ENCODE measurements at regions not wholly inside any gene's neighbourhood (a gene's known extent, or its start where the extent isn't known, plus 50 kb on each side); places are given as distances from the start of the nearest gene placed in this dataset.

DNA sequence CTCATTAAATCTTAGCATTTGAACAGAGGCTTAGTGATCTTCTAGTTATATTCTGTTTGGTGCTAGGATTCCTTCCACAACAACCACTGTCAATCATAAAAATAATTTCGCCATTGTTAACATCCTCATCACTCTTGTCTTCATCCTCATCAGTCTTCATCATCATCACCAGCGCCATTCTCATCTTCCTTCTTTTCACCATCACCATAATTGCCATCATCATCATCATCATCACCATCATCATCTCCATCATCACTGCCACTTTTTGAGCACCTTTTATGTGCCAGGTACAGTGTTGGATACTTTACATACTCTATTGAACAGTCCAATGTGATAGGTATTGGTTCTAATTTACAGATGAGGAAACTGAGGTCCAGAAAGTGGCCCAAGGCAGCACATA is 245.7 kb downstream of the PTPRU start:
- Histone ChIP-seq H3K27me3 (ENCODE audit: control insufficient read depth in 1 of 2, insufficient read depth in 2 of 2, low read length in 2 of 2) (peaks cover 0 to 13% of the 10 kb centered on the region in 2 donors), H3K4me3 (ENCODE audit: low read depth in 1 of 2, low read length in 2 of 2) (no peak overlapping the region), H3K4me1 (ENCODE audit: insufficient read depth, low read length) (no peaks in the 10 kb centered on the region), H3K27ac (ENCODE audit: low read depth, low read length) (no peak overlapping the region), H3K36me3 (ENCODE audit: insufficient read depth, low read length) (no peaks in the 10 kb centered on the region), H3K9ac (ENCODE audit: low read length) (no peak overlapping the region), H3K9me3 (ENCODE audit: low read length) (no peaks in the 10 kb centered on the region)

DNA sequence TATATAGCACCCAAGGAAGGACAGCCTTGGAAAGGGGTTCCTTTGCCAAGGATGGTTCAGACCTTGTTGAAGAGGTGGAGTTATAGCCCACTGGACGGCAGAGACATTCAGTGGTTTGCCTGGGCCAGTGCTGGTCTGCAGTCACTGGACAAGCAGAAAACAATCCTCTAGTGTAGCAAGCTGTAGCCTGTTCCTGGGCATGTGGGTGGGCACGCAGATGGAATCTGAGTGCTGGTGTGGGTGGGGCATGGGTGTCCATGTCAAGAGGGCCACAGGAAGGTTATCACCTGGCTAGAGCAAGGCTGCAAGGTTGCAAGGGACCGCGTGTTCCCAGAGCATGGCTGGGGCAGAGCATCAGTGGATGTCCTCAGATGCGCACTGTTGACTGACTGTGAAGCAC is 244.7 kb downstream of the PTPRU start:
- H3K27me3 ChIP-seq (ENCODE audit: control insufficient read depth in 1 of 2, insufficient read depth in 2 of 2, low read length in 2 of 2), result peaks cover 0 to 13% of the 10 kb centered on the region in 2 donors
- no peaks in the 10 kb centered on the region for H3K36me3 ChIP-seq (ENCODE audit: insufficient read depth, low read length)
- no peaks in the 10 kb centered on the region for H3K4me1 ChIP-seq (ENCODE audit: insufficient read depth, low read length)

DNA sequence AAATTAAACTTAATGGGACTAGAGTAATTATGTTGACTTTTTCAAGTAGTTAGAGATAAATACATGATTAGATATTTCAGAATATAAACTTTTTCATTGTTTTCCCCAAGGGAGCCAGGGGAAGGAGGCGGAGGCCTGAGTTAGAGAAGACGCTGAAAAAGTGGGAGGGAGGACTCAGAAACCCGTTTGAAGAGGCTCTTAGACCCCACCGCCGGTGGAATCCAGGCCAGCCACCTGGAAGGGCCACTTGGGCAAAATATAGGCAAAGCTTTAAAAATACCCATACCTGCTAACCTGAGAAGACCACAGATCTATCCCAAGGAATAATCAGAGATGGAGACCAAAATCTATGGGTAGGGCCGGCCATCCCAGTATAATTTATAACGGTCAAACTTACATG is 242.6 kb downstream of the PTPRU start:
- Histone ChIP-seq H3K27me3 (ENCODE audit: control insufficient read depth in 1 of 2, insufficient read depth in 2 of 2, low read length in 2 of 2) (peaks cover 0 to 10% of the 10 kb centered on the region in 2 donors), H3K4me3 (ENCODE audit: low read depth in 1 of 2, low read length in 2 of 2) (no peak overlapping the region), H3K9me3 (ENCODE audit: low read length) (no peaks in the 10 kb centered on the region), H3K36me3 (ENCODE audit: insufficient read depth, low read length) (no peaks in the 10 kb centered on the region), H3K27ac (ENCODE audit: low read depth, low read length) (no peak overlapping the region), H3K4me1 (ENCODE audit: insufficient read depth, low read length) (no peaks in the 10 kb centered on the region), H3K9ac (ENCODE audit: low read length) (no peak overlapping the region)

More for the DNA sequence above, 244.7 kb downstream of the PTPRU start:
- H3K9me3 ChIP-seq (ENCODE audit: low read length), result no peaks in the 10 kb centered on the region
- no peak overlapping the region for H3K27ac ChIP-seq (ENCODE audit: low read depth, low read length)
- H3K4me3 ChIP-seq (ENCODE audit: low read depth in 1 of 2, low read length in 2 of 2), result no peak overlapping the region
- H3K9ac ChIP-seq (ENCODE audit: low read length), result no peak overlapping the region

DNA sequence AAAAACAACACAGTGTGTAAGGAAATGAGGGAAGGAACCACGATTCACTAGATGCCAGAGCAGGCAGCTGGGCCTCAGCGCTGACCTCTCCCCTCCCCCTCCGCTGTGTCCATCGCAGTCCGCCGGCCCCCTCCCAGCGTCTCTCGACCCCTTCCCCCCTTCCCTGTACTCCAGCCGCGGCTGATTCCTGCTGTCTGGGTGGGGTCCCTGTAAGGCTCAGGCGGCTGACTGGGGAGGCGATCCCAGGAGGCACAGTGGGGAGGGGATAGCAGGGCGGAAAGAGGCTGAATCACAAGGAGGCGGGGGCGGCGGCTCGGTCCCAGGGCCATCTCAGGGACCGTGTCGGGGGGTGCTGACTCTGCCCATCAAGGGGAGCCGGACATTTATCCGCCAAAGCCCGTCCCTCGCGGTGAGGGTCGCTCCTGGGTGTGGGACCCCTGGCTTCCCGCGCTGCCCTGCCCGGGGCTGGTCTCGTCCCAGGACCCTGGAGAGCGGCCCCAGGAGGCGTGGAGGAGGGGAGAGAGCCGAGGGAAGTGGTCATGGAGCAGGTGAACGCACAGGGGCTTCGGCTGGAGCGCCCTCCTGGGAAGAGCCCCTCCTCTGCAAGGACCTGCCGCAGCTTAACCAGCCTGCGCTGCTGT is 241.9 kb downstream of the PTPRU start:
- no peaks in the 10 kb centered on the region for H3K36me3 ChIP-seq (ENCODE audit: insufficient read depth, low read length)
- H3K27ac ChIP-seq (ENCODE audit: low read depth, low read length), result no peak overlapping the region
- H3K9ac ChIP-seq (ENCODE audit: low read length), result no peak overlapping the region
- H3K27me3 ChIP-seq (ENCODE audit: control insufficient read depth in 1 of 2, insufficient read depth in 2 of 2, low read length in 2 of 2), result peaks cover 0 to 10% of the 10 kb centered on the region in 2 donors
- H3K9me3 ChIP-seq (ENCODE audit: low read length), result no peaks in the 10 kb centered on the region
- no peaks in the 10 kb centered on the region for H3K4me1 ChIP-seq (ENCODE audit: insufficient read depth, low read length)
- H3K4me3 ChIP-seq (ENCODE audit: low read depth in 1 of 2, low read length in 2 of 2), result no peak overlapping the region

DNA sequence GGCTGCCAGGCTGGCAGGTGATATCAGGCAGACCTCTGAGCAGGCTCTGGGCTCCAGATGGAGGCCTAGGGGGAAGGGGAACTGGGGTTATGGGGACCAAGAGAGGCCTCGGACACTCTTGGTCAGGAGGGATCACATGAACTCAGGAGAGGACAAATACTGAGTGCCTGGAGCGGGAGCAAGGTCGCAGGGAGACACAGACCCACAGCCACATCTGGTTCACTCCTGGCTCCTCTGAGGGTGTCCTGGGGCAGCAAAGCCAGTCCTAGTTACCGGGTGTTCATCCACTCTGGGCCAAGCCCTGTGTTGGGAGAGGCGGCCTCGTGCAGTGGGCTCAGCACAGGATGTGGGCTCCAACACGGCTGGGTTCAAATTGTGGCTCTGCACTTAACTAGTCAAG is 239.0 kb downstream of the PTPRU start:
- H3K27me3 ChIP-seq (ENCODE audit: control insufficient read depth in 1 of 2, insufficient read depth in 2 of 2, low read length in 2 of 2), result peaks cover 0 to 10% of the 10 kb centered on the region in 2 donors
- no peaks in the 10 kb centered on the region for H3K4me1 ChIP-seq (ENCODE audit: insufficient read depth, low read length)
- no peak overlapping the region for H3K9ac ChIP-seq (ENCODE audit: low read length)
- no peak overlapping the region for H3K27ac ChIP-seq (ENCODE audit: low read depth, low read length)
- no peaks in the 10 kb centered on the region for H3K36me3 ChIP-seq (ENCODE audit: insufficient read depth, low read length)
- H3K4me3 ChIP-seq (ENCODE audit: low read depth in 1 of 2, low read length in 2 of 2), result no peak overlapping the region
- no peaks in the 10 kb centered on the region for H3K9me3 ChIP-seq (ENCODE audit: low read length)

DNA sequence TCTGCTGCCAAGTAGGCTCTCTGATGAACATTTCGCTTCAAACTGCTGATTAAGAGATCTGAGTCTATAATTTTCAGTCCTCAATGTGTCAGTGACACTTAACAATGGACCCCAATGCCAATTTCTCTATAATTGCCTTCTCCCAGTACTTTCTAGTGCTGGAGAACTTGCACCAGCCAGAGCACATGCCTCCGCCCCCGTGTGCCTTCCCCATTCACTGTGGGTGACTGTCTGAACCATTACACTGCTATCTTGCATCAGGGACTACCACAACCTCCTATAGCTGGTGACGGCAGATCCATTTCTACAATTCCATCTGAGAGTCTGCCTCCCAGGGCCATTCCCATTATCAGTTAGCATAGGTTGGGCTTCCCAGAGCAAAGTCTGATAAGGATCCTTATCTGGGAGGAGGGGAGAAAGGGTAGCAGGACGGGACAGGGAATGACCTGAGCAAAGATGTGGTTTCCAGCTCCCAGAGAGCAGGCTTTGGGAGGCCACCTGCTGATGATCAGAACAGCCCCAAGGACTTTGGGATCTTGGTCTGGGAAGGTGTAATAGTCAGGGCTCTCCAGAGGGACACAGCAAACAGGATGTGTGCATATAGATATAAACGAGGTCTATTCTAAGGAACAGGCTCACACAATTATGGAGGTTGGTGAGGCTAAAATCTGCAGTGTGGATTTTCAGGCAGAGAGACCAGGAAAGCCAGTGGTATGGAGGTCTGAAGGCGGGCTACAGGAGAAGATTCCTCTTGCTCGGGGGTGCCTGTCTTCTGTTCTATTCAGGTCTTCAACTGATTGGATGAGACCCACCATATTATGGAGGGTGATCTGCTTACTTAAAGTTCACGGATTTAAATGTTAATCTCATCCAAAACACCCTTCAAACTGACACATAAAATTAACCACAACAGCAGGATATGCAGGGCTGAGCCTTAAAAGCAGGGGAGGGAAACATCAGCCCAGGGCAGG is 238.2 kb downstream of the PTPRU start:
- Histone ChIP-seq H3K4me3 (ENCODE audit: low read depth in 1 of 2, low read length in 2 of 2) (no peak overlapping the region), H3K27ac (ENCODE audit: low read depth, low read length) (no peak overlapping the region), H3K9me3 (ENCODE audit: low read length) (no peaks in the 10 kb centered on the region), H3K9ac (ENCODE audit: low read length) (no peak overlapping the region), H3K27me3 (ENCODE audit: control insufficient read depth in 1 of 2, insufficient read depth in 2 of 2, low read length in 2 of 2) (peaks cover 0 to 10% of the 10 kb centered on the region in 2 donors), H3K36me3 (ENCODE audit: insufficient read depth, low read length) (no peaks in the 10 kb centered on the region), H3K4me1 (ENCODE audit: insufficient read depth, low read length) (no peaks in the 10 kb centered on the region)

DNA sequence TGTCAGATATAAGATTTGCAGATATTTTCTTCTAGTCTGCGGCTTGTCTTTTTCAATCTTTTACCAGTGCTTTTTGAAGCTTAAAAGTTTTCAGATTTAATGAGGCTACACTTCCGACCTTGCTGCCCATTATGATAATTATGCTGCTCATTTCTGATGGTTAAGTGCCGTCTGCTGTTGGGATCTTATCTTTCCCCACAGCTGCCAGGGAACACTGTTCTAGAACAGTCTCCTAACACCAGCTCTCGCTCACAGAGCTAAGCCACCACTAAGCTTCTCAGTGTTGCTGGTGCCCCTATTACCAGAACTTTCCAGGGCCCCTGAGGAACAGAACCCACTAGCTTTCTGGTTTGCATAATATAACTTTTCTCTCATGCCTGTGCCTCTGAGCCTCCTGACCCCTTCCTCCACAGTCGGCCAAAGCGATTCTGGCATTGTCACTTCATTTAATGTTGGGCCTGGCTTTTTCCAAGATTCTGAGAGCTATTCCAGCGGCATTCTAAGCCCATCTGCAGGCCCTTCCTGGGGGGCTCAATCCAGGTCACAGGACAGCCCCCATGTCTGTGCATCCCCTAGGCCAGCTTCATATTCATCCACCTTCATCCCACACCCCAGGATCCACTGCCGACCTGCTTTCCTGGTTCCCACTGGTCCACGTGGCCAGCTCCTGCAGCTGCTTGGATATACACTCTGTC is 237.0 kb downstream of the PTPRU start:
- Histone ChIP-seq H3K4me3 (ENCODE audit: low read depth in 1 of 2, low read length in 2 of 2) (no peak overlapping the region), H3K9ac (ENCODE audit: low read length) (no peak overlapping the region), H3K27me3 (ENCODE audit: control insufficient read depth in 1 of 2, insufficient read depth in 2 of 2, low read length in 2 of 2) (peaks cover 0 to 6% of the 10 kb centered on the region in 2 donors), H3K36me3 (ENCODE audit: insufficient read depth, low read length) (no peaks in the 10 kb centered on the region), H3K27ac (ENCODE audit: low read depth, low read length) (no peak overlapping the region), H3K9me3 (ENCODE audit: low read length) (no peaks in the 10 kb centered on the region), H3K4me1 (ENCODE audit: insufficient read depth, low read length) (no peaks in the 10 kb centered on the region)

DNA sequence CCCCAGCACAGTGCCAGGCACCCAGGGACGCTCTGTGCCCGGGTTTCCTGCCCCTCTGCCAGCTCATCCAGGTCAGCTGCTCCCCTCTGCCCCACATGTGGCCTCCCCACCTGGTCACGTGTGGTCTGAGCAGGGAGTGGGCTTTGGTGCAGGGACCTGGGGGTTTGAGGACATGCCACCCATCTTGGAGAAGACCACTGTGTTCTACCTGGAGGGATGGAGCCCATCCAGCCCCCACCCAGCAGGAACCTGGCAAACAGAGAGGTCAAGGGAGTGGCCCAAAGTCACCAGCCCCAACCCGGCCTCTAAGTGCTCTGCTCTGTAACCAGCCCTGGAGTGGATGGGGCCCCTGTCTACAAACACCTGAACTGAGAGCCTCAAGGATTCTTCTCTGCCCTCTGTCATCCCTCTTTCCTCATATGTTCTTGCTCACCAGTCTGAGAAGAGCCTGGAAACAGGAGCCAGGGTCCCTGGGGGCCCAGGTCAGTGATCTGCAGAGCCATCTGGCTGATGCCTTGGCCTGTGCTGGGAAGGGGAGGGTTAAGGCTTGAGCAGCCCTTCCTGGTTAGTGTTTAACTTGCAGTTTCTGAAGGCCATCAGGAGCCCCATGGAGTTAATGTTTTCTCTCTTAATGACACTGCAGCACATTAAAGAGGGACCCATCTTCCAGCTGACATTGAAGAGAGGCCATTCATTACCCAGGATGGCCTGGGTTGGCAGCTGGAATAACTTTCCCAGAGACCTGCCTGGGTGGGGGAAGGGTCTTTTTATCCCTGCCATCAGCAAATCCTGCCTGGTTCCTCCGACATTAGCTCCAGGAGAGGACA is 235.4 kb downstream of the PTPRU start:
- Histone ChIP-seq H3K9ac (ENCODE audit: low read length) (no peak overlapping the region), H3K27me3 (ENCODE audit: control insufficient read depth in 1 of 2, insufficient read depth in 2 of 2, low read length in 2 of 2) (no peaks in the 10 kb centered on the region), H3K4me3 (ENCODE audit: low read depth in 1 of 2, low read length in 2 of 2) (no peak overlapping the region), H3K36me3 (ENCODE audit: insufficient read depth, low read length) (no peaks in the 10 kb centered on the region), H3K9me3 (ENCODE audit: low read length) (no peaks in the 10 kb centered on the region), H3K4me1 (ENCODE audit: insufficient read depth, low read length) (no peaks in the 10 kb centered on the region), H3K27ac (ENCODE audit: low read depth, low read length) (no peak overlapping the region)

DNA sequence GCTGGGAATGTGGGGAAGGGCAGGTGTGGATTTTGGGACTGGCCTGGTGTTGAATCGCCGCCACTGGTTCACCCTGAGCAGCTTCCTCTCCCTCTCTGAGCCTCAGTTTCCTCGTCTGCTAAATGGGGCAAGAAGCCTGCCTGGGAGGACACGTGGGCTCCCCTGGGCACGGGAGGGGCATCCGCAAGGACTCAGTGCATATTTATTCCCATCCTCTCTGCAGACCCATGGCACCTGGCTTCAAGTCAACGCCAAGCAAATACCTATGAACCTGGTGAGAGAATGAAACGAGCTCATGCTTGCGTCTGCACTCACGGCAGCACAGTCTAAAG is 234.4 kb downstream of the PTPRU start:
- no peaks in the 10 kb centered on the region for H3K36me3 ChIP-seq (ENCODE audit: insufficient read depth, low read length)

DNA sequence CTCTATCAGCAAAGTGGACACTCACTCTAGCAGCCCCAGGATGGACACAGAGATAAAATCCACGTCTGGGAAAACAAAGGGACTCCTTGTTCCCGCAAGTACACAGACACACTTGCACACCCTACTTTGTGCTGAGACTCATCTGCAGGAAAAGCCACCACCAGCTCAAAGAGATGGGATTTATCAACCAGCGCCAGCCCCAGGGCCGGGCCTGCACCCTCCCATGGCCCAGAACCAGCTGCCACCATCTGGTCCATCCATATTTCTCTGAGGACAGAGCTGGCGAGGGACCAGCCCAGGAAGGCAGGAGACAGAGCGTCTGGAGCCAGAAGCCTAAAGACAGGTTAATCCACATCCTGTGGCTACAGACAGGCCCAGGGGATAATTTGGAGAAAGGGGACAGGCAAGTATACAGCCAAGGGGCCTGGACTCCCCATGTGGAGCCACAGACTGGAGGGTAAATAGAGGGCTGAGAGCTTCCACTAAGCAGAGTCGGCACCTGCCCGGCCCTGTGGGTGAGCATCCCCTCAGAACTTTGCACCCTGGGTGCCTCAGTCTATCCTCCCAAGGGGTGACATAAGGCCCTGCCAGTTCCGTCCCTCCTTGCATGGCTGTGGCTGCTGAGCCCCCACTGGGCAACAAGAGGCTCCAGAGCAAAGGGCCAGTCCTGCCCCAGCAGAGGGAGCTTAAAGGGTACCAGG is 233.9 kb downstream of the PTPRU start:
- Histone ChIP-seq H3K4me1 (ENCODE audit: insufficient read depth, low read length) (no peaks in the 10 kb centered on the region), H3K9ac (ENCODE audit: low read length) (no peak overlapping the region), H3K27me3 (ENCODE audit: control insufficient read depth in 1 of 2, insufficient read depth in 2 of 2, low read length in 2 of 2) (no peaks in the 10 kb centered on the region), H3K9me3 (ENCODE audit: low read length) (peaks cover under 1% of the 10 kb centered on the region), H3K27ac (ENCODE audit: low read depth, low read length) (no peak overlapping the region), H3K4me3 (ENCODE audit: low read depth in 1 of 2, low read length in 2 of 2) (no peak overlapping the region), H3K36me3 (ENCODE audit: insufficient read depth, low read length) (no peaks in the 10 kb centered on the region)

More for the DNA sequence above, 234.4 kb downstream of the PTPRU start:
- H3K4me1 ChIP-seq (ENCODE audit: insufficient read depth, low read length), result no peaks in the 10 kb centered on the region
- H3K4me3 ChIP-seq (ENCODE audit: low read depth in 1 of 2, low read length in 2 of 2), result no peak overlapping the region
- no peaks in the 10 kb centered on the region for H3K9me3 ChIP-seq (ENCODE audit: low read length)
- H3K27ac ChIP-seq (ENCODE audit: low read depth, low read length), result no peak overlapping the region
- no peak overlapping the region for H3K9ac ChIP-seq (ENCODE audit: low read length)
- H3K27me3 ChIP-seq (ENCODE audit: control insufficient read depth in 1 of 2, insufficient read depth in 2 of 2, low read length in 2 of 2), result no peaks in the 10 kb centered on the region

Measured in muscle layer of colon (tissue), 2 donors.